HUDEP-2 (cell line): ENCODE measurements at regions not wholly inside any gene's neighbourhood (a gene's known extent, or its start where the extent isn't known, plus 50 kb on each side); places are given as distances from the start of the nearest gene placed in this dataset.

ENCODE experiments used
- DNase-seq, 76 experiments: peaks; one replicate each; lab custom pipeline; 2025; ENCODE audit not compliant: unreplicated experiment in 76 of 76; lab: John Stamatoyannopoulos, UW

- no peak for DNase-seq
Observed at GRCh38 chr15:88383354-88383753, 83.8 kb downstream of the MRPL46 start.

GRCh38 chr15:88382482-88382983, 84.7 kb downstream of the MRPL46 start:
- no peak for DNase-seq

DNA sequence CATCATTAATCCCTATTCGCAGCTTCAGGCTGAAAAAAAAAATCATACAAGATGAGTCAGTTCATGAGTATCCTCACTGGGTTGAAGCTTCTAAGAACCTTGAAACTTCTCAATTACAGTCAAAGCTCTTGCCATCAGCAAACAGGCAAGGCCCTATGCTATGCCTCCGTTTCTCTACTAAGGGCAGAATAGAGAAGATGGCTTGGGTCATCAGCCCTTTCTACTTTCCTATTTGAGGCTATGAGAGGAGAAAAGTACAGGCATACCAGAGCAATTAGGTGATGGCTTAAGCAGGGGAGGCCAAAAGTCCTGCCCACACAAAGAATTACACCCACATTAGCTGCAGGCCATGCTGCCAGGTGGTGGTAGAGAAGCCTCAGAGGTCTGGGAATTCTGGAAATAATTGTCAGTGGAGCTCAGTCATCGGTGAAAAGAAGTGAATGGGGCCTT, 89.0 kb downstream of the MRPL46 start:
- DNase-seq = no peak

- no peak for DNase-seq
Observed at GRCh38 chr15:88377509-88377908, 89.7 kb downstream of the MRPL46 start.

DNA sequence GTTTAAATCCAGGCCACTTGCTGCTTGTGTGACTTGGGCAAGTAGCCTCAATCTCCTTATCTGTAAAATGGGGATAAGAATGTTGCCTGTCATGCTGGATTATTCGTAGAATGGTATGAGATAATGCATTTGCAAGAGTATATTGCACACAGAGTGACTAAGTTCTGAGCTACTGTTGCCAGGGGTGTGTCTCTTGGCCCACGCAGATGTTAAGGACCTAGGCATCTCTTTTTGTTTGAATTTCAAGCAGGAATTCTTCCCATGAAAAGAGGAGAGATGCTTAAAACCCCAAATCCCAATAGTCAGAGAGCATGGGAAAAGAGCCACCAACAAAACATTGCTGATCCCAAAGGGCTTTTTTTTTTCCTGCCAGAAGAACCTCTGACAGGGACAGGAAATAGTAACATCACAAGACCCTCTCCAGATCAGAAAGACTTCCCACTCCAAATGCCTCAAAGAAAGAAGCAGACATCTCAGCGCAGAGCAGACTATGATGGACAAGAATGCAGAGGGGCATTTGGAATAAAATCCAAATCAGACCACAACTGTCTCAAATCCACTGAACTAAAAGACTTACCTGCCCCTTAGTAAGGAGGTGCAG, 90.5 kb downstream of the MRPL46 start:
- DNase-seq = no peak

GRCh38 chr15:88375234-88375927, 91.8 kb downstream of the MRPL46 start:
- DNase-seq = no peak

- no peak for DNase-seq
Observed at GRCh38 chr15:88365124-88365523, 102.1 kb downstream of the MRPL46 start.

DNA sequence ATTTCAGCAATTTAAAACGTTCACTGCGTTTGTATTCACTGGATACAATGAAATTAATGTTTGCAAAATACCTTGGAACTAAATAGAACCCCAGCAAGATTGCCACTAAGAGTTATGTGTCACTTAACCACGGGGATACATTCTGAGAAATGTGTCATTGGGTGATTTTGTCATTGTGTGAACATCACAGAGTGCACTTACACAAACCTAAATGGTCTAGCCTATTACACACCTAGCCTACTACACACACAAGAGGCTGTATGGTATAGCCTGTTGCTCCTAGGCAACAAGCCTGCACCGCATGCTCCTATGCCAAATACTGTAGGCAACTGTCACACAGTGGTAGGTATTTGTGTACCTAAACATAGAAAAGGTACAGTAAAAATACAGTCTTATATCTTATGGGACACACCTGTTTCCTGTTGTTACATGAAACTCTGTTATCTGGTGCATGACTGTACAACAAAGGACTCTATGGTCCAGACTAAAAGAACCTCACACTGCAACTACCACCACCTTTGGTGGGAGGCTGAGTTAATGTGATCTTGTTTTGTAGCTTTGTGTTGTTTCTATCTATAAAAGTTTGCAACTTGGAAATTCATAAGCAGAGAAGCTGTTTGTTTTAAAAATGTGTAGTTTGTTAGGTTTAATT, 92.2 kb upstream of the NTRK3 start:
- no peak for DNase-seq

DNA sequence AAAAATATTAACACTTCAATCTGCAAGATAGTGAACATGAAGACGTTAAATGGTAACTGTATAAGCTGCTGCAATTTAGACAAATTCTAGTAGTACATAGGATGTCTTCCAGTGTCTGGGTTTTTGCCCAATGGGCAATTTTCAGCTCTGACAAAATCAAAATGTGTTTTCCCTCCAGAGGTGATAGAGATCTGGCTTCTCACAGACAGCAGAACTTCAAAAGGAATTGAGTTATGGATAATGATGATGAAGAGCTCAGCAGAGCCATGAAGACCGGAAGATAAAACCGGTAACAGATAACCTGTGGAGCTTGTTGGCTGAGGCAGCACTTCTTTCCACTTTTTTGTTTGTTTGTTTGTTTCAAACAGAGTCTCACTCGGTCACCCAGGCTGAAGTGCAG, 89.4 kb upstream of the NTRK3 start:
- no peak for DNase-seq

GRCh38 chr15:88344786-88345185, 88.2 kb upstream of the NTRK3 start:
- no peak for DNase-seq

- DNase-seq = no peak
Observed at GRCh38 chr15:88342666-88343065, 86.1 kb upstream of the NTRK3 start.

GRCh38 chr15:88341653-88342052, 85.1 kb upstream of the NTRK3 start:
- DNase-seq = no peak

DNA sequence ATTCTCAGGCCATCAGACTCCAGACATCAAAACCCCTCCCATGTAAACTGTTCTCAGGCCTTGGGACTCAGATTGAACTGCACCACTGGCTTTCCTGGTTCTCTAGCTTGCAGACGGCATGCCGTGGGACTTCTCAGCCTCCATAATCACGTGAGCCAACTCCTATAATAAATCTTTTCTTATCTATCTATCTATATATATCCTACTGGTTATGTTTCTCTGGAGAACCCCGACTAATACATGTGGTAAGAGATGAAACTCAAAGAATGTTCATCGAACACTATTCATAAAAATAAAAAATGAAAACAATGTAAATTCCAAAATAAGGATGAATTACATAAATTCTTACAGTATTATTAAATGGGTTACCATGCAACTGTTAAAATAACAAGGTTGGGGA, 84.5 kb upstream of the NTRK3 start:
- no peak for DNase-seq

GRCh38 chr15:88337993-88338392, 81.5 kb upstream of the NTRK3 start:
- no peak for DNase-seq

DNA sequence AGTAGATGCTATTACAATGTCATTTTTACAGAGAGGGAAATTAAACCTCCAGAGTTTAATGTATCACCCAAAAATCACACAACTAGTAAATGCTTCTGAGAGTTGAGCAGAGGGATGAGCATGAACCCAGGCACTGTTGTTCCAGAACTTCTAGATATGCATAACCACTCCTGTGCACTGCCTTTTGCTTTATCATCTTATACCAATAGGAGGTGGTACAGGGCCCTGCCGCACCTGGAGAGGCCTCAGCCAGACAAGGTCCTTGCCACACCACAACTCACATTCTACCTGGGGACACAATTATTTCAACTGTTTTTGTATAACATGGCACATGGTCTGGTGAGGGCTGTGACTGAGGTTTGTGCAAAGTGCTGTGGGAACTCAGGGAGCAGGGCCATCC, 78.5 kb upstream of the NTRK3 start:
- DNase-seq = no peak

- DNase-seq = no peak
Observed at GRCh38 chr15:88334436-88334835, 77.9 kb upstream of the NTRK3 start.

GRCh38 chr15:88331291-88331690, 74.8 kb upstream of the NTRK3 start:
- peak in 55 of 76 experiments; percentile 1 to 56 (median 20) for DNase-seq

DNA sequence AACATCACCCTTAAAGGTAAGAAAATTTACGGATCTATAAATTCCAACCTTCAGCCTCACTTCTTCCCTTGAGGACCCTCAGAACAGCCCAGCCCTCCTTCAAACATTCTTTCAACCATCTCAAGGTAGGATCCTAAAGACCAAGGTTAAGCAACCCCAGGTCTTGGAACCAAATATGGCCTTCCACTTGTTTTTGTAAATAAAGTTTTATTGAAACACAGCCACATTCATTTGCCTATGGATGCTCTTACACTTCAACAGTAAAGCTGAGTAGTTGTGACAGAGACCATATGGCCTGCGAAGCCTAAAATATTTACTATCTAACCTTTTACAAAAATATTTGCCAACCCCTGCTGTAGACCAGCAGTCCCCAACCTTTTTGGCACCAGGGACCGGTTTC, 70.4 kb upstream of the NTRK3 start:
- no peak for DNase-seq

DNA sequence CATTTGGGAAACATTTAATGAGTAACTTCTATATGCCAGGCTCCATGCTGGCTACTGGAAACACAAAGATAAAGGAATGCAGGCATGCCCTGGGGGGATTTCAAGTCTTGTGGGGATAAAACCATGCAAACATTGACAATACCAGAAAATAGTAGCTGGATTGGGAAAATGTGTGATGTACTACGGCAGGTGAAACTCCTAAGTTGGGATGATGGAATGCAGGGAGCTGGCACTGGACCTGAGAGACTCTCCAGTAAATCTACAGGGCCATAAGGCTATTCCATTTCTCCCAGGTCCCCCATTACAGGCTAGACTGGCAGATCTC, 68.2 kb upstream of the NTRK3 start:
- no peak for DNase-seq

GRCh38 chr15:88323976-88324740, 67.6 kb upstream of the NTRK3 start:
- no peak for DNase-seq

DNA sequence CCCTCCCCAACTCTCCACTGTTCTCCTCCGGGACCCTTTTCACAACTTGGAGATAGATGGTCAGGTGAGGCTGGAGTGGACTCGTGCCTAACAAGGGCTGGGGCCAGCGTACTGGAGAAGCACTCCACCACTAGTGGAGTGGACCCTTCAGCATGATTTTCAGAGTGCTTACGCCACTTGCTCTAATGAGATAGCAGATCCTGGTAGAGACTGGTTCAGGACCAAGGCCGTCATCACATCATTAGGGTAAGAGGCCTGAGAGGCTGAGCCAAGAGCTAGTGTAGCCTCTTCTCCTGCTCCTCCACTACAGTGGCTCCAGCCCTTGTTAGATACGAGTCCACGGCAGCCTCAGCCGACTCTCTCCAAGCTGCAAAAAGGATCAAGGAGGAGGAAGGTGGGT, 66.9 kb upstream of the NTRK3 start:
- no peak for DNase-seq
